Loucy (cell line): ENCODE measurements at regions not wholly inside any gene's neighbourhood (a gene's known extent, or its start where the extent isn't known, plus 50 kb on each side); places are given as distances from the start of the nearest gene placed in this dataset.

Experiments used
- H2AFZ ChIP-seq: fragments of 200-600 bp; sonication (generic); 2 replicates; pipeline ENCODE4 v1.6.0; 2016; ENCODE audit warnings: antibody characterized with exemption, mild to moderate bottlenecking, low read length, moderate library complexity
- H3F3A ChIP-seq: fragments of 200-600 bp; 2 replicates; pipeline ENCODE4 v1.6.0; 2016; ENCODE audit warnings: antibody characterized with exemption, low read depth, mild to moderate bottlenecking
- H3K27me3 ChIP-seq: fragments of 200-600 bp; sonication (generic); 2 replicates; pipeline ENCODE4 v1.6.1; 2014; ENCODE audit warnings: low read length, mild to moderate bottlenecking; ENCODE audit not compliant: insufficient read depth, poor library complexity, severe bottlenecking
- H3K36me3 ChIP-seq: fragments of 200-600 bp; sonication (generic); 2 replicates; pipeline ENCODE4 v1.6.1; 2016; ENCODE audit warnings: low read length; ENCODE audit not compliant: insufficient read depth
- H3K4me1 ChIP-seq: fragments of 200-600 bp; sonication (generic); 2 replicates; pipeline ENCODE4 v1.5.1; 2014; ENCODE audit warnings: low read length, mild to moderate bottlenecking; ENCODE audit not compliant: insufficient read depth, poor library complexity, severe bottlenecking
- H3K4me2 ChIP-seq: fragments of 200-600 bp; sonication (generic); 2 replicates; pipeline ENCODE4 v1.6.0; 2014; ENCODE audit warnings: antibody characterized with exemption, low read length, low read depth, mild to moderate bottlenecking; ENCODE audit not compliant: poor library complexity, severe bottlenecking
- H3K4me3 ChIP-seq: fragments of 200-600 bp; sonication (generic); 2 replicates; pipeline ENCODE4 v1.5.1; 2014; ENCODE audit warnings: low read length, mild to moderate bottlenecking, mixed read lengths; ENCODE audit not compliant: poor library complexity, severe bottlenecking
- H3K79me2 ChIP-seq: fragments of 200-600 bp; sonication (generic); 2 replicates; pipeline ENCODE4 v1.6.1; 2014; ENCODE audit warnings: low read length; ENCODE audit not compliant: insufficient read depth
- H3K9ac ChIP-seq: fragments of 200-600 bp; sonication (generic); 2 replicates; pipeline ENCODE4 v1.6.0; 2014; ENCODE audit warnings: mild to moderate bottlenecking, low read depth, low read length, moderate library complexity; ENCODE audit not compliant: poor library complexity, severe bottlenecking
- H3K9me2 ChIP-seq: fragments of 200-600 bp; sonication (generic); replicated peaks from 2 replicates; pipeline ENCODE4 v1.6.1; 2016; ENCODE audit warnings: low read depth, low read length, mixed read lengths
- H3K9me3 ChIP-seq: fragments of 200-600 bp; sonication (generic); 2 replicates; pipeline ENCODE4 v1.6.1; 2014; ENCODE audit warnings: mild to moderate bottlenecking, antibody characterized with exemption, low read length, low read depth; ENCODE audit not compliant: insufficient read depth
- H4K20me1 ChIP-seq: fragments of 200-600 bp; sonication (generic); 2 replicates; pipeline ENCODE4 v1.6.0; 2014; ENCODE audit warnings: antibody characterized with exemption, low read length, mild to moderate bottlenecking; ENCODE audit not compliant: insufficient read depth, poor library complexity, severe bottlenecking
- CTCF ChIP-seq: fragments of 200-600 bp; sonication (generic); conservative IDR thresholded peaks from 2 replicates; pipeline ENCODE4 v1.5.1; 2014; ENCODE audit warnings: mild to moderate bottlenecking, antibody characterized with exemption, low read length
- EZH2phosphoT487 ChIP-seq: fragments of 200-600 bp; IDR thresholded peaks from 2 replicates; pipeline ENCODE4 v1.6.1; 2018; ENCODE audit warnings: antibody characterized with exemption, mild to moderate bottlenecking, moderate library complexity, borderline replicate concordance

GRCh38 chr2:147499785-147500184, 345.0 kb upstream of the ACVR2A start:
- no peaks in the 10 kb centered on the region for H3K4me1 ChIP-seq
- H3K9me3 ChIP-seq = no peaks in the 10 kb centered on the region
- no peak for TF ChIP-seq CTCF
- no peak for TF ChIP-seq EZH2phosphoT487
- no peaks in the 10 kb centered on the region for H3K79me2 ChIP-seq
- no peaks in the 10 kb centered on the region for H3K9me2 ChIP-seq
- H3K4me3 ChIP-seq = no peak overlapping the region
- no peaks in the 10 kb centered on the region for H3K36me3 ChIP-seq
- H3F3A ChIP-seq = no peaks in the 10 kb centered on the region
- no peak overlapping the region for H2AFZ ChIP-seq
- H3K9ac ChIP-seq = no peak overlapping the region
- no peak overlapping the region for H3K4me2 ChIP-seq
- no peaks in the 10 kb centered on the region for H3K27me3 ChIP-seq
- H4K20me1 ChIP-seq = no peaks in the 10 kb centered on the region

GRCh38 chr2:147495734-147496133, 349.1 kb upstream of the ACVR2A start:
- TF ChIP-seq CTCF (no peak), EZH2phosphoT487 (no peak)
- Histone ChIP-seq H3K9me2 (no peaks in the 10 kb centered on the region), H3K4me1 (no peaks in the 10 kb centered on the region), H3K9me3 (no peaks in the 10 kb centered on the region), H3K36me3 (no peaks in the 10 kb centered on the region), H3K27me3 (no peaks in the 10 kb centered on the region), H3K79me2 (no peaks in the 10 kb centered on the region), H3K4me2 (no peak overlapping the region), H2AFZ (no peak overlapping the region), H3F3A (no peaks in the 10 kb centered on the region), H4K20me1 (no peaks in the 10 kb centered on the region), H3K9ac (no peak overlapping the region), H3K4me3 (no peak overlapping the region)

DNA sequence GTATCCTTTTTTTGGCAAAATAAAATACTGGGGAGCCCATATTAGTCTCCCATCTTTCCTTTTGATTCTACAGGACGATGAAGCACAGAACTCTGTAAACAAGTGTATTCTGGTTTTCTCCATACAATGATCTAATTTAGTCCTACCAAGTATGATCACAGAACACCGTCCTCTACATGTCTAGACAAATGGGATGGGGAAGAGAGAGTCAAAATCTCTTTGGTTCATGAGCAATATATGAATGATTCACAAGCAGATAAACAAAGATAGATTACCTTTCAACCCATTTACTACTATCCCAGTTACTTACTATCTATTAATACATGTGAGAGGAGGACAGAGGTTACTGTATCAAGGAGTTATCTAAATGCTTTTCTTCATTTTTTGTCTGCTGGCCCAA, 352.4 kb upstream of the ACVR2A start:
- Histone ChIP-seq H3K4me2 (no peak overlapping the region), H3K4me1 (peaks cover 2% of the 10 kb centered on the region), H3K9me3 (no peaks in the 10 kb centered on the region), H3K79me2 (no peaks in the 10 kb centered on the region), H2AFZ (no peak overlapping the region), H3K36me3 (no peaks in the 10 kb centered on the region), H3F3A (no peaks in the 10 kb centered on the region), H3K9me2 (no peaks in the 10 kb centered on the region), H3K9ac (no peak overlapping the region), H4K20me1 (no peaks in the 10 kb centered on the region), H3K27me3 (no peaks in the 10 kb centered on the region), H3K4me3 (no peak overlapping the region)
- TF ChIP-seq CTCF (no peak), EZH2phosphoT487 (no peak)
